ENCODE measurements at regions not wholly inside any gene's neighbourhood (a gene's known extent, or its start where the extent isn't known, plus 50 kb on each side); places are given as distances from the start of the nearest gene placed in this dataset.

DNA sequence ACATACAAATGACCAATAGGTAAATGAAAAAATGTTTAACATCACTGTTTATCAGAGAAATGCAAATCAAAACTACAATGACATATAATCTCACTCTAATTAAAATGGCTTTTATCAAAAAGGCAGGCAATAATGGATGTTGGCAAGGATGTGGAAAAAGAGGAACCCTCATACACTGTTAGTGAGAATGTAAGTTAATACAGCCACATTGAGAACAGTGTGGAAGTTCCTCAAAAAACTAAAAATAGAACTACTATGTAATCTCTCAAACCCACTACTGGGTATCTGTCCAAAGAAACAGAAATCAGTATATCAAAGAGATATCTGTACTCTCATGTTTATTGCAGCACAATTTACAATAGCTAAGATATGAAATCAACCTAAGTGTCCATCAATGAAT is 165.9 kb upstream of the HHIP start:
- H3K79me2 ChIP-seq (ENCODE audit: insufficient read depth): no peaks in the 10 kb centered on the region
- H4K20me1 ChIP-seq (ENCODE audit: insufficient read depth): no peaks in the 10 kb centered on the region
- H3K4me1 ChIP-seq (ENCODE audit: insufficient read depth): no peaks in the 10 kb centered on the region
- TF ChIP-seq EZH2 (IDR thresholded peaks at IDR 0.05; ENCODE audit: insufficient read depth, poor library complexity, severe bottlenecking): no peak
- no peak for TF ChIP-seq EZH2phosphoT487 (IDR thresholded peaks at IDR 0.05; ENCODE audit: insufficient read depth, low read depth)
- in situ Hi-C loops (cut with MboI): no loop called here
- H2AFZ ChIP-seq: no peak overlapping the region
- no peak overlapping the region for H3K4me3 ChIP-seq
- H3F3A ChIP-seq (ENCODE audit: insufficient read depth): no peaks in the 10 kb centered on the region
- no peaks in the 10 kb centered on the region for H3K9me3 ChIP-seq (ENCODE audit: low read depth)
- no peak overlapping the region for H3K27ac ChIP-seq
- no peaks in the 10 kb centered on the region for H3K9me2 ChIP-seq (ENCODE audit: insufficient read depth)
- no peak for DNase-seq
- H3K4me2 ChIP-seq (ENCODE audit: unreplicated experiment): no peak overlapping the region
- no peak overlapping the region for H3K9ac ChIP-seq
- H3K36me3 ChIP-seq (ENCODE audit: low read depth): no peaks in the 10 kb centered on the region
- no peaks in the 10 kb centered on the region for H3K27me3 ChIP-seq (replicated peaks; ENCODE audit: insufficient read depth)

DNA sequence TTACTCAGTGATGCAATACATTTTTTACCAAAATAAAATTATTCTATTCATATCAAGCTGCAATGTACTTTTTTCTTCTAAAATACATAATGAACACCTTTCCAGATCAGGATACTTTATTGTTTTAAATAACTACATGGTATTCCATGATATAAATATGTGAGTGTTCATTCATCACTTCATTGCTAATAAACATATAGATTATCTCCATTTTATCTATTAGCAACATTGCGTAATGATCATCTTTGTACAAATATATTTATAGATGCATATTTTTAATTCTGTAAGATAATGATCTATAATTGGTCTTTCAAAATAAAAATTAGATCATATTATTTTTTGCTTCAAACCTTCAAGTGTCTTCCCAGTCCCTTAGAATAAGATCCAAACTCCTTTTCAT is 156.1 kb upstream of the HHIP start:
- Histone ChIP-seq H4K20me1 (ENCODE audit: insufficient read depth) (no peaks in the 10 kb centered on the region), H2AFZ (no peak overlapping the region), H3K27me3 (replicated peaks; ENCODE audit: insufficient read depth) (no peaks in the 10 kb centered on the region), H3K4me3 (no peak overlapping the region), H3K4me1 (ENCODE audit: insufficient read depth) (no peaks in the 10 kb centered on the region), H3K27ac (no peak overlapping the region), H3K4me2 (ENCODE audit: unreplicated experiment) (no peak overlapping the region), H3K9me2 (ENCODE audit: insufficient read depth) (no peaks in the 10 kb centered on the region), H3K36me3 (ENCODE audit: low read depth) (no peaks in the 10 kb centered on the region), H3K9me3 (ENCODE audit: low read depth) (no peaks in the 10 kb centered on the region), H3K79me2 (ENCODE audit: insufficient read depth) (no peaks in the 10 kb centered on the region), H3K9ac (no peak overlapping the region), H3F3A (ENCODE audit: insufficient read depth) (no peaks in the 10 kb centered on the region)
- in situ Hi-C loops (cut with MboI): no loop called here
- no peak for DNase-seq
- TF ChIP-seq EZH2phosphoT487 (IDR thresholded peaks at IDR 0.05; ENCODE audit: insufficient read depth, low read depth) (no peak), EZH2 (IDR thresholded peaks at IDR 0.05; ENCODE audit: insufficient read depth, poor library complexity, severe bottlenecking) (no peak)
- WGBS, 2 experiments (ENCODE audit: low coverage in 1 of 2, low lambda C conversion rate in 2 of 2, missing lambda C conversion rate in 2 of 2): 81 to 83% methylated on average over 1 of the region's 1 CpG

DNA sequence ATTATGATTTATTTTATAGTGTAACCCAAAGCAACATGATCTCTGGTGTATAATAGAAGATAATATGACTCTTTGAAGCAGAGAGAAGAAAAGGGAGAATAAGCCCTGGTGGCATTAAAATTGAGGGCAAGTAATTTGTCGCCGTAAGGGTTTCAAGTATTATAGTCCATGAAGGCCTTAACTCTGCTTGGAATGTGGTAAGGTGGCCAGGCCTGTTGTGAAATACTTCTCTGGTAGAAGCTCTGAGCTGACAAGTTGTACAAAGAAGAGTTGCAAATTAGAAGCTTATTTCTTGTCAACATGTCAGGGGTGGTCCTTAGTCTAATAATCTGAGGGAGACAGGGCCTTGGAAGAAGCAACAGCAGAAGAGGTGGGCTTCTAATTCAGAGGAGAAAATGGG is 151.7 kb upstream of the HHIP start:
- H3K27me3 ChIP-seq (replicated peaks; ENCODE audit: insufficient read depth): no peaks in the 10 kb centered on the region
- DNase-seq: no peak
- TF ChIP-seq EZH2phosphoT487 (IDR thresholded peaks at IDR 0.05; ENCODE audit: insufficient read depth, low read depth) (no peak), EZH2 (IDR thresholded peaks at IDR 0.05; ENCODE audit: insufficient read depth, poor library complexity, severe bottlenecking) (no peak)

DNA sequence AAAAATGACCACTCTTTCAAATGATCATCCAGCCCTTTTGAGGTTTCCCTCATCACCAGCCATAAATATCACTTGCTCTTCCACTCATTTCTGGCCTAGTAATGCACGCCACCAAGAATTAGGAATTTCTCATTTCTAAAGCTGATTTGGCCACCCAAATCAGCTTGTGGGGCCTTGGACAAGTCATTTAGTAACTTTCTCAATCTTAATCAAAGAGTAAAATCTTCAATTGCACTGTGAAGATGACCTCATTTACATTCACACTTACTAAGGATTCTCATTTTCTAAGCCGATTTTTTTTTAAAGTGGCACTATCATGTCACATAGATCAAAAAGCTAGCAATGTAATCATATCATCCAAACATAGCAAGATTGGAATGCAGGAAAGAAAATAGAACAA is 150.0 kb upstream of the HHIP start:
- TF ChIP-seq EZH2 (IDR thresholded peaks at IDR 0.05; ENCODE audit: insufficient read depth, poor library complexity, severe bottlenecking) (no peak), EZH2phosphoT487 (IDR thresholded peaks at IDR 0.05; ENCODE audit: insufficient read depth, low read depth) (no peak)
- H3K9me2 ChIP-seq (ENCODE audit: insufficient read depth): no peaks in the 10 kb centered on the region
- no peak overlapping the region for H3K9ac ChIP-seq
- no peaks in the 10 kb centered on the region for H3K36me3 ChIP-seq (ENCODE audit: low read depth)
- DNase-seq: no peak
- no peaks in the 10 kb centered on the region for H3K79me2 ChIP-seq (ENCODE audit: insufficient read depth)
- no peaks in the 10 kb centered on the region for H3K9me3 ChIP-seq (ENCODE audit: low read depth)
- in situ Hi-C loops (cut with MboI): no loop called here
- no peaks in the 10 kb centered on the region for H3F3A ChIP-seq (ENCODE audit: insufficient read depth)
- no peak overlapping the region for H3K4me3 ChIP-seq
- no peak overlapping the region for H3K27ac ChIP-seq
- H3K27me3 ChIP-seq (replicated peaks; ENCODE audit: insufficient read depth): no peaks in the 10 kb centered on the region
- H3K4me2 ChIP-seq (ENCODE audit: unreplicated experiment): no peak overlapping the region
- no peaks in the 10 kb centered on the region for H4K20me1 ChIP-seq (ENCODE audit: insufficient read depth)
- no peaks in the 10 kb centered on the region for H3K4me1 ChIP-seq (ENCODE audit: insufficient read depth)
- no peak overlapping the region for H2AFZ ChIP-seq
- 32 to 33% methylated on average over 2 of the region's 2 CpGs for WGBS, 2 experiments (ENCODE audit: low coverage in 1 of 2, low lambda C conversion rate in 2 of 2, missing lambda C conversion rate in 2 of 2)

More for the DNA sequence above, 151.7 kb upstream of the HHIP start:
- no peaks in the 10 kb centered on the region for H3K4me1 ChIP-seq (ENCODE audit: insufficient read depth)
- in situ Hi-C loops (cut with MboI): no loop called here
- H3K79me2 ChIP-seq (ENCODE audit: insufficient read depth): no peaks in the 10 kb centered on the region
- no peaks in the 10 kb centered on the region for H3K9me3 ChIP-seq (ENCODE audit: low read depth)
- H3K4me3 ChIP-seq: no peak overlapping the region
- H3F3A ChIP-seq (ENCODE audit: insufficient read depth): no peaks in the 10 kb centered on the region
- H3K4me2 ChIP-seq (ENCODE audit: unreplicated experiment): no peak overlapping the region
- H3K9ac ChIP-seq: no peak overlapping the region
- no peaks in the 10 kb centered on the region for H3K36me3 ChIP-seq (ENCODE audit: low read depth)
- H3K27ac ChIP-seq: no peak overlapping the region
- H4K20me1 ChIP-seq (ENCODE audit: insufficient read depth): no peaks in the 10 kb centered on the region
- H2AFZ ChIP-seq: no peak overlapping the region
- 48 to 73% methylated on average over 2 of the region's 2 CpGs for WGBS, 2 experiments (ENCODE audit: low coverage in 1 of 2, low lambda C conversion rate in 2 of 2, missing lambda C conversion rate in 2 of 2)
- H3K9me2 ChIP-seq (ENCODE audit: insufficient read depth): no peaks in the 10 kb centered on the region

DNA sequence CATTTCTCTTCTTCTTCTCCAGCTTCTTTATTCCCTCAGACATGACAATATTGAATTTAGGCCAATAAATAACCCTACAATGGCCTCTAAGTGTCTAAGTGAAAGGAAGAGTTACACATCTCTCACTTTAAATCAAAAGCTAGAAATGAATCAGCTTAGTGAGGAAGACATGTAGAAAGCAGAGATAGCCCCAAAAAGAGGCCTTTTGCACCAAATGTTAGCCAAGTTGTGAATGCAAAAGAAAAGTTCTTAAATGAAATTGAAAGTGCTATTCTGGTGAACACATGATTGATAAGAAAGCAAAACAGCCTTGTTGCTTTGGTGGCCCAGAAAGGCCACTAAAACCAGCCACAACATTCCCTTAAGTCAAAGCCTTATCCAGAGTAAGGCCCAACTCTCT is 146.2 kb upstream of the HHIP start:
- H2AFZ ChIP-seq: no peak overlapping the region
- H3F3A ChIP-seq (ENCODE audit: insufficient read depth): no peaks in the 10 kb centered on the region
- no peaks in the 10 kb centered on the region for H3K4me1 ChIP-seq (ENCODE audit: insufficient read depth)
- no peak overlapping the region for H3K27ac ChIP-seq
- DNase-seq: no peak
- TF ChIP-seq EZH2 (IDR thresholded peaks at IDR 0.05; ENCODE audit: insufficient read depth, poor library complexity, severe bottlenecking): no peak
- TF ChIP-seq EZH2phosphoT487 (IDR thresholded peaks at IDR 0.05; ENCODE audit: insufficient read depth, low read depth): no peak
- no peaks in the 10 kb centered on the region for H4K20me1 ChIP-seq (ENCODE audit: insufficient read depth)
- H3K9me3 ChIP-seq (ENCODE audit: low read depth): no peaks in the 10 kb centered on the region
- no peak overlapping the region for H3K9ac ChIP-seq
- H3K4me2 ChIP-seq (ENCODE audit: unreplicated experiment): no peak overlapping the region
- no peaks in the 10 kb centered on the region for H3K27me3 ChIP-seq (replicated peaks; ENCODE audit: insufficient read depth)
- H3K36me3 ChIP-seq (ENCODE audit: low read depth): no peaks in the 10 kb centered on the region
- H3K79me2 ChIP-seq (ENCODE audit: insufficient read depth): no peaks in the 10 kb centered on the region
- H3K4me3 ChIP-seq: no peak overlapping the region
- in situ Hi-C loops (cut with MboI): no loop called here
- H3K9me2 ChIP-seq (ENCODE audit: insufficient read depth): no peaks in the 10 kb centered on the region
